BE2C (cell line): ENCODE measurements at regions not wholly inside any gene's neighbourhood (a gene's known extent, or its start where the extent isn't known, plus 50 kb on each side); places are given as distances from the start of the nearest gene placed in this dataset.

ENCODE experiments used
- DNase-seq: peaks from one replicate; pipeline ENCODE4 v3.0.0-alpha.2; 2020
- H3K27me3 ChIP-seq: fragments of 250-450 bp; sonication (Bioruptor Pico); 2 replicates; pipeline ENCODE4 v1.5.1; 2020; ENCODE audit warnings: mild to moderate bottlenecking
- H3K36me3 ChIP-seq: fragments of 250-450 bp; sonication (Bioruptor Pico); 2 replicates; pipeline ENCODE4 v1.5.1; 2020; ENCODE audit warnings: mild to moderate bottlenecking
- H3K4me1 ChIP-seq: fragments of 250-450 bp; sonication (Bioruptor Pico); 2 replicates; pipeline ENCODE4 v1.5.1; 2020
- H3K4me3 ChIP-seq: 2 replicates; pipeline ENCODE4 v1.5.1; 2011; ENCODE audit warnings: low read depth, low read length
- H3K9me3 ChIP-seq: fragments of 250-450 bp; sonication (Bioruptor Pico); 2 replicates; pipeline ENCODE4 v1.5.1; 2020
- CTCF ChIP-seq: IDR thresholded peaks from 2 replicates; pipeline ENCODE4 v1.5.1; 2012; ENCODE audit warnings: mild to moderate bottlenecking, low read depth, low read length

- no peak for TF ChIP-seq CTCF
- H3K4me1 ChIP-seq = peaks cover 22% of the 10 kb centered on the region
Observed at GRCh38 chr14:65252482-65253255, 150.4 kb upstream of the MAX start.

GRCh38 chr14:65255029-65255545 lies 152.8 kb upstream of the MAX start:
- DNase-seq = no peak
- Histone ChIP-seq H3K36me3 (no peaks in the 10 kb centered on the region), H3K4me1 (peaks cover 22% of the 10 kb centered on the region), H3K9me3 (no peaks in the 10 kb centered on the region), H3K27me3 (no peaks in the 10 kb centered on the region), H3K4me3 (no peak overlapping the region)
- TF ChIP-seq CTCF = no peak

More at GRCh38 chr14:65252482-65253255, 150.4 kb upstream of the MAX start:
- Histone ChIP-seq H3K9me3 (no peaks in the 10 kb centered on the region), H3K27me3 (no peaks in the 10 kb centered on the region), H3K4me3 (no peak overlapping the region), H3K36me3 (no peaks in the 10 kb centered on the region)
- no peak for DNase-seq

- Histone ChIP-seq H3K9me3 (no peaks in the 10 kb centered on the region), H3K4me3 (peak overlapping the region; percentile 1; the same call in 1 of the 2 replicates), H3K27me3 (no peaks in the 10 kb centered on the region), H3K4me1 (peaks cover 22% of the 10 kb centered on the region), H3K36me3 (no peaks in the 10 kb centered on the region)
- peak; percentile 38 for TF ChIP-seq CTCF
- peak; percentile 56 for DNase-seq
Observed at GRCh38 chr14:65255583-65256461, 153.5 kb upstream of the MAX start.

GRCh38 chr14:65256714-65257113 lies 154.4 kb upstream of the MAX start:
- TF ChIP-seq CTCF = no peak
- Histone ChIP-seq H3K9me3 (no peaks in the 10 kb centered on the region), H3K4me1 (peaks cover 22% of the 10 kb centered on the region), H3K4me3 (no peak overlapping the region), H3K27me3 (no peaks in the 10 kb centered on the region), H3K36me3 (no peaks in the 10 kb centered on the region)
- no peak for DNase-seq

- TF ChIP-seq CTCF = no peak
- H3K4me1 ChIP-seq = peaks cover 22% of the 10 kb centered on the region
- H3K27me3 ChIP-seq = no peaks in the 10 kb centered on the region
- DNase-seq = no peak
- H3K36me3 ChIP-seq = no peaks in the 10 kb centered on the region
- H3K4me3 ChIP-seq = no peak overlapping the region
- no peaks in the 10 kb centered on the region for H3K9me3 ChIP-seq
Observed at GRCh38 chr14:65257425-65257824, 155.1 kb upstream of the FUT8 start.
